ENCODE measurements at regions not wholly inside any gene's neighbourhood (a gene's known extent, or its start where the extent isn't known, plus 50 kb on each side); places are given as distances from the start of the nearest gene placed in this dataset.

DNA sequence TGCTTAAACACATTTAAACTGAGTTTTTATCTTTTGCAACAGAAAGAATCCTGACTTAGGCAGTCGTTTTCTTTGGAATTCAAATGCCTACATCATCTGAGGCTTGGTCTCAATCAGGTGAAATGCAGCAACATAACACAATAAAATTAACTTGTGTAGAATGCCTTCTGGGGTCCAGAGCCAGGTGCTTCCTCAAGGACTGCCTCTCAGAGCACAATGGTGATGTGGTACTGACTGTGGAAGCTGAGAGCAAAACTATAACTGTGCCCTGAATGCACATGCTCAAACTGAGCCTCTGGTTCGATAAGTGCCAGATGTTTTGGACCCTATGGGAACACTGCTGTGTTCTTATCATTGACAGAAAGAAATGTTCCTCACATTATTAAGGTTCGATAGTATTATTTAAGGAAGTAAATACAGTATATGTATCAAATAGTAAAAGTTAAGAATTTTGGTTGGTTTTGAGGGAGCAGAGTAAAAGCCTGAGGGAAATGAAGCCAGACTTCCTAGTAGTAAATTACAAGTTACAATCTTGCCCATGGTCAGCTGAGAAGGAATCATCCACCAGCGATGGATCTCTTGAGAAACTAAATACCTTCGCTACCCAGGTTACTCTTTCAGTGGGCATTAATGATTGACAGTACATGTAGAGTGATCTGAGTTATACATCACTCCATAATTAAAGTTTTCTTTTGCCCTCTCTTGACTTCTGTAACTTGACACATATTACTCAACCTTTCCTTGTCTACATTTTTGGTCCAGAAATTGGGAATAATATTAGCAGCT, 122.9 kb upstream of the ATP2B1 start:
- 82 to 84% methylated on average over 5 of the region's 5 CpGs for WGBS, 2 donors
- H3K9me3 ChIP-seq: no peaks in the 10 kb centered on the region

GRCh38 chr12:89829434-89829975, 120.9 kb upstream of the ATP2B1 start:
- Histone ChIP-seq H3K4me3 (replicated peaks in 1 of 3) (no peak overlapping the region), H3K9me3 (no peaks in the 10 kb centered on the region), H3K36me3 (no peaks in the 10 kb centered on the region), H3K4me1 (peaks cover 0 to 4% of the 10 kb centered on the region in 2 donors), H3K27ac (no peak overlapping the region), H3K27me3 (no peaks in the 10 kb centered on the region)
- no peak for DNase-seq
- intact Hi-C loops (cut with DNase I): no loop called here
- TF ChIP-seq POLR2A (IDR thresholded peaks at IDR 0.05): no peak
- TF ChIP-seq, protein P1, sequence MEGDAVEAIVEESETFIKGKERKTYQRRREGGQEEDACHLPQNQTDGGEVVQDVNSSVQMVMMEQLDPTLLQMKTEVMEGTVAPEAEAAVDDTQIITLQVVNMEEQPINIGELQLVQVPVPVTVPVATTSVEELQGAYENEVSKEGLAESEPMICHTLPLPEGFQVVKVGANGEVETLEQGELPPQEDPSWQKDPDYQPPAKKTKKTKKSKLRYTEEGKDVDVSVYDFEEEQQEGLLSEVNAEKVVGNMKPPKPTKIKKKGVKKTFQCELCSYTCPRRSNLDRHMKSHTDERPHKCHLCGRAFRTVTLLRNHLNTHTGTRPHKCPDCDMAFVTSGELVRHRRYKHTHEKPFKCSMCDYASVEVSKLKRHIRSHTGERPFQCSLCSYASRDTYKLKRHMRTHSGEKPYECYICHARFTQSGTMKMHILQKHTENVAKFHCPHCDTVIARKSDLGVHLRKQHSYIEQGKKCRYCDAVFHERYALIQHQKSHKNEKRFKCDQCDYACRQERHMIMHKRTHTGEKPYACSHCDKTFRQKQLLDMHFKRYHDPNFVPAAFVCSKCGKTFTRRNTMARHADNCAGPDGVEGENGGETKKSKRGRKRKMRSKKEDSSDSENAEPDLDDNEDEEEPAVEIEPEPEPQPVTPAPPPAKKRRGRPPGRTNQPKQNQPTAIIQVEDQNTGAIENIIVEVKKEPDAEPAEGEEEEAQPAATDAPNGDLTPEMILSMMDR (IDR thresholded peaks at IDR 0.05): no peak
- WGBS, 2 donors: 79 to 83% methylated on average over 2 of the region's 2 CpGs

More for the DNA sequence above, 122.9 kb upstream of the ATP2B1 start:
- TF ChIP-seq, protein P1 (IDR thresholded peaks at IDR 0.05): no peak
- TF ChIP-seq POLR2A (IDR thresholded peaks at IDR 0.05): no peak
- Histone ChIP-seq H3K27ac (no peak overlapping the region), H3K27me3 (no peaks in the 10 kb centered on the region), H3K4me1 (peaks cover 0 to 4% of the 10 kb centered on the region in 2 donors), H3K4me3 (replicated peaks in 1 of 3) (no peak overlapping the region), H3K36me3 (no peaks in the 10 kb centered on the region)
- no peak for DNase-seq
- intact Hi-C loops (cut with DNase I): no loop called here

- no peaks in the 10 kb centered on the region for H3K36me3 ChIP-seq
- no peak for DNase-seq
- no peak for TF ChIP-seq POLR2A (IDR thresholded peaks at IDR 0.05)
- TF ChIP-seq, protein P1 (IDR thresholded peaks at IDR 0.05): no peak
- 89% methylated on average over 2 of the region's 2 CpGs for WGBS, 2 donors
- no peaks in the 10 kb centered on the region for H3K27me3 ChIP-seq
- H3K9me3 ChIP-seq: no peaks in the 10 kb centered on the region
- H3K4me3 ChIP-seq (replicated peaks in 1 of 3): no peak overlapping the region
- no peak overlapping the region for H3K27ac ChIP-seq
- no peaks in the 10 kb centered on the region for H3K4me1 ChIP-seq
- intact Hi-C loops (cut with DNase I): no loop called here
Observed at GRCh38 chr12:89828575-89828974, 119.9 kb upstream of the ATP2B1 start.

GRCh38 chr12:89827592-89827991, 119.0 kb upstream of the ATP2B1 start:
- DNase-seq: no peak
- WGBS, 2 donors: 63% methylated on average over 5 of the region's 5 CpGs
- TF ChIP-seq POLR2A (IDR thresholded peaks at IDR 0.05): no peak
- TF ChIP-seq, protein P1 (IDR thresholded peaks at IDR 0.05): no peak
- Histone ChIP-seq H3K9me3 (no peaks in the 10 kb centered on the region), H3K4me1 (no peaks in the 10 kb centered on the region), H3K27me3 (no peaks in the 10 kb centered on the region), H3K36me3 (no peaks in the 10 kb centered on the region), H3K4me3 (replicated peaks in 1 of 3) (no peak overlapping the region), H3K27ac (no peak overlapping the region)
- intact Hi-C loops (cut with DNase I): no loop called here

DNA sequence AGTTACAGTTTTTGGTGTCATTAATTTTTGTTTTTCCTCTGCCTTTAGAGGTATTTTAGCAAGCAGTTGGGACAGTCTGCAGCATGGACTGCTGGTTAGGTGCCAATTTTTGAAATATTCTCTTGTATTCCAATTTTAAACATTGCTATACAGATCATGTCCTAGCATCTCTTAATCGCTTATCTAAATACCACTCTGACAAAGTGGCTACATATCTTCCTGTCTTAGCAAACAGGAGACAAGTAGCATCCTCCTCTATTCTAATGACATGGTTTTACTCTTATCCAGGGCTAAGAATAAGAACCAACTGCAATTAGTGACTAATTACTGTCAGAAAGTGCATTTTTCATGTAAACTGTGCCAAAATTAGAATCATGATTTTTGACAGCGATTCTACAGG, 117.8 kb upstream of the ATP2B1 start:
- Histone ChIP-seq H3K4me3 (replicated peaks in 1 of 3) (no peak overlapping the region), H3K9me3 (no peaks in the 10 kb centered on the region), H3K27ac (no peak overlapping the region), H3K27me3 (no peaks in the 10 kb centered on the region), H3K36me3 (no peaks in the 10 kb centered on the region), H3K4me1 (no peaks in the 10 kb centered on the region)
- intact Hi-C loops (cut with DNase I): no loop called here
- no peak for DNase-seq
- no peak for TF ChIP-seq POLR2A (IDR thresholded peaks at IDR 0.05)
- TF ChIP-seq, protein P1 (IDR thresholded peaks at IDR 0.05): no peak
- 92 to 93% methylated on average over 2 of the region's 2 CpGs for WGBS, 2 donors

All from thyroid gland (tissue), 4 donors.